B cell (primary cell): ENCODE measurements at regions not wholly inside any gene's neighbourhood (a gene's known extent, or its start where the extent isn't known, plus 50 kb on each side); places are given as distances from the start of the nearest gene placed in this dataset.

Source experiments
- ATAC-seq: fragments of 200-7000 bp; cut with Tn5 transposase; one replicate; pipeline ENCODE4 v1.10.0; 2021; ENCODE audit warnings: low read depth, mild to moderate bottlenecking, moderate number of reproducible peaks, moderate library complexity
- CTCF ChIA-PET: fragments of 350-600 bp; sonication (Branson Sonifier 250); formaldehyde crosslinking; loops from one replicate; lab custom pipeline; 2021; ENCODE audit warnings: antibody characterized with exemption, inconsistent platforms; lab: Charles Lee
- POLR2A ChIA-PET: fragments of 350-600 bp; sonication (Branson Sonifier 250); formaldehyde crosslinking; loops from one replicate; lab custom pipeline; 2021; ENCODE audit warnings: antibody characterized with exemption; lab: Charles Lee
- DNase-seq: peaks from one replicate; pipeline ENCODE4 v3.0.0; 2013
- H2AFZ ChIP-seq: 2 replicates; pipeline ENCODE4 v1.6.1; 2012; ENCODE audit warnings: mild to moderate bottlenecking, low read depth, low read length; ENCODE audit not compliant: insufficient read depth, poor library complexity, severe bottlenecking
- H3K27ac ChIP-seq, 2 donors: 1 replicate in 1 of 2; 2 replicates in 1 of 2; pipeline ENCODE4 v1.5.1; 2012 to 2013; ENCODE audit warnings: low read length in 2 of 2, mild to moderate bottlenecking in 2 of 2, moderate library complexity in 1 of 2
- H3K27me3 ChIP-seq, 4 experiments: fragments of 200-600 bp in 1 of 4; sonication (generic) in 1 of 4; replicated peaks in 1 of 4; 1 replicate in 2 of 4; 2 replicates in 2 of 4; pipeline versions ENCODE4 v1.6.1 to v1.7.0; 2013 to 2016; ENCODE audit warnings: low read length in 3 of 4, mild to moderate bottlenecking in 2 of 4, mixed read lengths in 1 of 4, moderate library complexity in 1 of 4; ENCODE audit not compliant: insufficient read depth in 4 of 4, control insufficient read depth in 3 of 4; ENCODE audit errors: control extremely low read depth in 1 of 4
- H3K36me3 ChIP-seq, 2 experiments: replicated peaks in 1 of 2; 1 replicate in 1 of 2; 2 replicates in 1 of 2; pipeline versions ENCODE4 v1.6.1 to v1.7.1; 2013; ENCODE audit warnings: low read length in 1 of 2; ENCODE audit not compliant: insufficient read depth in 2 of 2, control insufficient read depth in 1 of 2; ENCODE audit errors: control extremely low read depth in 1 of 2, extremely low read depth in 1 of 2
- H3K4me1 ChIP-seq, 2 donors: fragments of 200-600 bp in 1 of 2; sonication (generic) in 1 of 2; 1 replicate in 1 of 2; 2 replicates in 1 of 2; pipeline versions ENCODE4 v1.5.1 to v1.6.1; 2013 to 2017; ENCODE audit warnings: low read length in 2 of 2; ENCODE audit not compliant: control insufficient read depth in 2 of 2, insufficient read depth in 2 of 2
- H3K4me2 ChIP-seq: replicated peaks from 2 replicates; pipeline ENCODE3; 2012; ENCODE audit warnings: mild to moderate bottlenecking, low read depth, low read length; ENCODE audit not compliant: poor library complexity, severe bottlenecking
- H3K4me3 ChIP-seq, 5 experiments: fragments of 200-600 bp in 1 of 5; sonication (generic) in 1 of 5; 1 replicate in 3 of 5; 2 replicates in 2 of 5; pipeline versions ENCODE4 v1.5.1 to v1.7.0; 2011 to 2016; ENCODE audit warnings: low read length in 4 of 5, mild to moderate bottlenecking in 4 of 5, low read depth in 2 of 5, control low read depth in 1 of 5, moderate library complexity in 1 of 5; ENCODE audit not compliant: insufficient read depth in 1 of 5; ENCODE audit errors: control extremely low read depth in 1 of 5, extremely low read depth in 1 of 5
- H3K79me2 ChIP-seq: fragments of 200-600 bp; sonication (generic); one replicate; pipeline ENCODE4 v1.6.0; 2016; ENCODE audit warnings: low read length; ENCODE audit not compliant: control insufficient read depth, insufficient read depth
- H3K9ac ChIP-seq: fragments of 200-600 bp; sonication (generic); 2 replicates; pipeline ENCODE4 v1.6.1; 2017; ENCODE audit warnings: mild to moderate bottlenecking, low read length, moderate library complexity
- H3K9me3 ChIP-seq, 3 donors: one replicate each; pipeline versions ENCODE4 v1.6.1 to v1.7.1; 2013; ENCODE audit warnings: low read length in 2 of 3; ENCODE audit not compliant: control insufficient read depth in 2 of 3, insufficient read depth in 1 of 3; ENCODE audit errors: control extremely low read depth in 1 of 3
- H4K20me1 ChIP-seq: 2 replicates; pipeline ENCODE4 v1.6.0; 2012; ENCODE audit warnings: mild to moderate bottlenecking, low read length; ENCODE audit not compliant: insufficient read depth, control insufficient read depth, poor library complexity, severe bottlenecking
- H3K27ac Mint-ChIP-seq: one replicate; pipeline ENCODE4 v1.8.0; 2021; ENCODE audit warnings: mixed read lengths
- H3K27me3 Mint-ChIP-seq: one replicate; pipeline ENCODE4 v1.8.0; 2021; ENCODE audit warnings: mixed read lengths
- H3K4me1 Mint-ChIP-seq: one replicate; pipeline ENCODE4 v1.8.0; 2021; ENCODE audit warnings: mixed read lengths
- H3K4me3 Mint-ChIP-seq: one replicate; pipeline ENCODE4 v1.8.0; 2021; ENCODE audit warnings: mixed read lengths
- H3K9me3 Mint-ChIP-seq: one replicate; pipeline ENCODE4 v1.8.0; 2022; ENCODE audit warnings: mixed read lengths; ENCODE audit not compliant: insufficient read depth
- EZH2 ChIP-seq: IDR thresholded peaks from 2 replicates; pipeline ENCODE4 v1.6.1; 2012; ENCODE audit warnings: borderline replicate concordance, low read depth, mild to moderate bottlenecking, moderate library complexity, low read length; ENCODE audit not compliant: insufficient read depth, poor library complexity, severe bottlenecking
- WGBS: methylation state at CpG from one replicate; pipeline ENCODE4 v1.1.5; 2013; ENCODE audit warnings: missing lambda C conversion rate; ENCODE audit not compliant: insufficient coverage; 5-methylcytosine and 5-hydroxymethylcytosine counted together
- intact Hi-C: fragments of 100-400 bp; cut with micrococcal nuclease; formaldehyde crosslinking; loops from one replicate; pipeline ENCODE4 v1.10.0; 2022
- TF ChIP-seq, protein P1 (sequence below): fragments of 200-600 bp; IDR thresholded peaks from one replicate; pipeline ENCODE4 v1.8.0; 2022; ENCODE audit warnings: antibody characterized with exemption, mild to moderate bottlenecking

DNA sequence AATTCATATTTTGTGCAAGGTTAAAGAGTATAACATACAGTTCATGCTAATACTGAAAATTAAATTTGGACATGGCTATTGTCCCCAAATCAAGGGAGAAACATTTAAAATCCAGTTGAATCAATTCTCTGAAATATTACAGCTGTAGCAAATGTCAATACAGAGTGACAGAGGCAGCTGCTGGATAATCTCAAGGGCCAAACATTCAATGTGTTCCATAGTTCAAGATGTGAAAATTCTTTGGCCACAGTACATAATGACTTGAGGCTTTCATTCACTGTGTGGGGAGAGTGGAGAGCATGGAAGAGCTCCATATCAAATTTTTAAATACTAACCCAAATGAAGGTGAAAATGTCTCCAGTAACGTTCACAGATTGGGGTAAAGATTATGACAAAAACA lies 1192.8 kb upstream of the CADM2 start:
- no peak for DNase-seq
- Histone ChIP-seq H2AFZ (no peak overlapping the region), H3K27ac (no peak overlapping the region), H3K9me3 (peaks cover 0 to 8% (median 2%) of the 10 kb centered on the region in 3 donors), H3K4me1 (no peaks in the 10 kb centered on the region), H3K27me3 (no peaks in the 10 kb centered on the region), H3K4me3 (no peak overlapping the region), H3K4me2 (no peak overlapping the region), H3K36me3 (no peaks in the 10 kb centered on the region), H4K20me1 (no peaks in the 10 kb centered on the region), H3K9ac (no peak overlapping the region), H3K79me2 (no peaks in the 10 kb centered on the region)
- no peak for TF ChIP-seq EZH2
- TF ChIP-seq, protein P1, sequence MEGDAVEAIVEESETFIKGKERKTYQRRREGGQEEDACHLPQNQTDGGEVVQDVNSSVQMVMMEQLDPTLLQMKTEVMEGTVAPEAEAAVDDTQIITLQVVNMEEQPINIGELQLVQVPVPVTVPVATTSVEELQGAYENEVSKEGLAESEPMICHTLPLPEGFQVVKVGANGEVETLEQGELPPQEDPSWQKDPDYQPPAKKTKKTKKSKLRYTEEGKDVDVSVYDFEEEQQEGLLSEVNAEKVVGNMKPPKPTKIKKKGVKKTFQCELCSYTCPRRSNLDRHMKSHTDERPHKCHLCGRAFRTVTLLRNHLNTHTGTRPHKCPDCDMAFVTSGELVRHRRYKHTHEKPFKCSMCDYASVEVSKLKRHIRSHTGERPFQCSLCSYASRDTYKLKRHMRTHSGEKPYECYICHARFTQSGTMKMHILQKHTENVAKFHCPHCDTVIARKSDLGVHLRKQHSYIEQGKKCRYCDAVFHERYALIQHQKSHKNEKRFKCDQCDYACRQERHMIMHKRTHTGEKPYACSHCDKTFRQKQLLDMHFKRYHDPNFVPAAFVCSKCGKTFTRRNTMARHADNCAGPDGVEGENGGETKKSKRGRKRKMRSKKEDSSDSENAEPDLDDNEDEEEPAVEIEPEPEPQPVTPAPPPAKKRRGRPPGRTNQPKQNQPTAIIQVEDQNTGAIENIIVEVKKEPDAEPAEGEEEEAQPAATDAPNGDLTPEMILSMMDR = no peak
- Mint-ChIP-seq H3K27me3 (no peaks in the 10 kb centered on the region), H3K27ac (no peak overlapping the region), H3K9me3 (no peaks in the 10 kb centered on the region), H3K4me1 (no peaks in the 10 kb centered on the region), H3K4me3 (no peak overlapping the region)
- ChIA-PET CTCF (no interaction called here), POLR2A (no interaction called here)
- WGBS = no CpG with 5 or more reads among the region's 1 CpG
- intact Hi-C loops = no loop called here
- ATAC-seq = no peak

DNA sequence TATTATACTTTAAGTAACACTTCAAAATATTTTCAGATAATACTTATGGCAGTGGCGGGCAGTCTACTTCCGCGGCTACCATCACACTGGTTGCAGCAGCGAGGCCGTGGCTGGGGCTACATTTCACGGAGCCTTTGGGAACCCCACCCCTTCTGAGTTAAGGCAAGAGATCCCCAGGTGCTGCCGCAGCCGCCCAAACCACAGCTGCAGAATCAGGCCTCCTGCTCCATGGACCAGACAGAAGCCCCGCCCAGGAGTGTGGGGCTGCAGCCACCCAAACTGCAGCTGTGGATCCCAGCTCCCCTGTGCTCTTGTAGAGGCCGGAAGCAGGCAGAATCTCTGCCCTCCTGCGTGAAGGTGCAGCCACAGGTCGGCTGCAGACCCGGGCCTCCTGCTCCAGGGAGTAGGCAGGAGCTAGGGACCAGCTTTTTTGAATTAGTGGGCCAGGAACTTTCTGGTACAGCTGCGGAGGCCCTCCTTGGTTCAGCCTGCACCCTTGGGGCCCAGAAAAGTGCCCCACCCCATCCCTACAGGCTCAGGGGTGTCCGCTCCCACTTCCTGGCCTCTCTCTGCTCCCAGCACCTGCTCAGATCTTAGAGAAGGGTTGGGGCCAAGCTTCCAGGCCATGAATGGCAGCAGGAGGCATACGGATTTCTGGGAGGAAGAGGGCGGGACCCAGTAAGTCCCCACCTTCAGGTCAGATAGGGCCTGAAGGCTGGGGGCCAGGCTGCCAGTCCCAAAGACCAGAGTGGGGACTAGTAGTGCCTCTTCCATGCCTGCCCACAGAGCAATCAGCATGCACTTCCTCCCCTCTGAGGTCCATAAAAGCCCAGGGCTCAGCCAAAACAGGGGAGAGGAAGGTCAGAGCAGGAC lies 1188.8 kb upstream of the CADM2 start:
- ChIA-PET POLR2A (no interaction called here), CTCF (no interaction called here)
- H3K79me2 ChIP-seq = no peaks in the 10 kb centered on the region
- Mint-ChIP-seq H3K27me3 (no peaks in the 10 kb centered on the region), H3K9me3 (peaks cover 3% of the 10 kb centered on the region), H3K4me3 (no peak overlapping the region), H3K4me1 (no peaks in the 10 kb centered on the region), H3K27ac (no peak overlapping the region)
- no peak overlapping the region for H3K4me3 ChIP-seq
- intact Hi-C loops = no loop called here
- H3K27ac ChIP-seq = no peak overlapping the region
- no peak for ATAC-seq
- no peak for DNase-seq
- H4K20me1 ChIP-seq = no peaks in the 10 kb centered on the region
- peaks cover 0 to 8% (median 2%) of the 10 kb centered on the region in 3 donors for H3K9me3 ChIP-seq
- 97% methylated on average over 15 of the region's 17 CpGs for WGBS
- H3K9ac ChIP-seq = no peak overlapping the region
- no peaks in the 10 kb centered on the region for H3K36me3 ChIP-seq
- H3K4me1 ChIP-seq = no peaks in the 10 kb centered on the region
- no peak overlapping the region for H3K4me2 ChIP-seq
- no peak overlapping the region for H2AFZ ChIP-seq
- TF ChIP-seq, protein P1 = no peak
- TF ChIP-seq EZH2 = no peak
- no peaks in the 10 kb centered on the region for H3K27me3 ChIP-seq
